ENCODE measurements at regions not wholly inside any gene's neighbourhood (a gene's known extent, or its start where the extent isn't known, plus 50 kb on each side); places are given as distances from the start of the nearest gene placed in this dataset.

GRCh38 chr5:162272417-162272816 lies 204.8 kb downstream of the GABRG2 start:
- TF ChIP-seq POLR2AphosphoS5 (IDR thresholded peaks at IDR 0.05; ENCODE audit: low read depth, low read length) = no peak
- no peak for TF ChIP-seq REST (IDR thresholded peaks at IDR 0.05; ENCODE audit: insufficient read depth in 1 of 2, low read depth in 2 of 2, low read length in 2 of 2)
- TF ChIP-seq SIN3A (IDR thresholded peaks at IDR 0.05; ENCODE audit: borderline replicate concordance, insufficient read depth, low read length) = no peak
- TF ChIP-seq TAF1 (IDR thresholded peaks at IDR 0.05; ENCODE audit: borderline replicate concordance, insufficient read depth, low read length) = no peak
- TF ChIP-seq FOXP2 (optimal IDR thresholded peaks at IDR 0.05; ENCODE audit: borderline replicate concordance, extremely low read depth, extremely low read length, insufficient read depth) = no peak

- TF ChIP-seq FOXP2 (optimal IDR thresholded peaks at IDR 0.05; ENCODE audit: borderline replicate concordance, extremely low read depth, extremely low read length, insufficient read depth) (no peak), SIN3A (IDR thresholded peaks at IDR 0.05; ENCODE audit: borderline replicate concordance, insufficient read depth, low read length) (no peak), TAF1 (IDR thresholded peaks at IDR 0.05; ENCODE audit: borderline replicate concordance, insufficient read depth, low read length) (no peak), REST (IDR thresholded peaks at IDR 0.05; ENCODE audit: insufficient read depth in 1 of 2, low read depth in 2 of 2, low read length in 2 of 2) (no peak), POLR2AphosphoS5 (IDR thresholded peaks at IDR 0.05; ENCODE audit: low read depth, low read length) (no peak)
Observed at GRCh38 chr5:162274679-162275078, 207.1 kb downstream of the GABRG2 start.

- TF ChIP-seq FOXP2 (optimal IDR thresholded peaks at IDR 0.05; ENCODE audit: borderline replicate concordance, extremely low read depth, extremely low read length, insufficient read depth) (no peak), SIN3A (IDR thresholded peaks at IDR 0.05; ENCODE audit: borderline replicate concordance, insufficient read depth, low read length) (no peak), POLR2AphosphoS5 (IDR thresholded peaks at IDR 0.05; ENCODE audit: low read depth, low read length) (no peak), REST (IDR thresholded peaks at IDR 0.05; ENCODE audit: insufficient read depth in 1 of 2, low read depth in 2 of 2, low read length in 2 of 2) (no peak), TAF1 (IDR thresholded peaks at IDR 0.05; ENCODE audit: borderline replicate concordance, insufficient read depth, low read length) (no peak)
Observed at GRCh38 chr5:162282191-162282590, 214.6 kb downstream of the GABRG2 start.

GRCh38 chr5:162283609-162284008 lies 216.0 kb downstream of the GABRG2 start:
- TF ChIP-seq REST (IDR thresholded peaks at IDR 0.05; ENCODE audit: insufficient read depth in 1 of 2, low read depth in 2 of 2, low read length in 2 of 2) = no peak
- TF ChIP-seq TAF1 (IDR thresholded peaks at IDR 0.05; ENCODE audit: borderline replicate concordance, insufficient read depth, low read length) = no peak

GRCh38 chr5:162288647-162289296 lies 221.2 kb downstream of the GABRG2 start:
- TF ChIP-seq TAF1 (IDR thresholded peaks at IDR 0.05; ENCODE audit: borderline replicate concordance, insufficient read depth, low read length) (no peak), POLR2AphosphoS5 (IDR thresholded peaks at IDR 0.05; ENCODE audit: low read depth, low read length) (no peak), FOXP2 (optimal IDR thresholded peaks at IDR 0.05; ENCODE audit: borderline replicate concordance, extremely low read depth, extremely low read length, insufficient read depth) (no peak), SIN3A (IDR thresholded peaks at IDR 0.05; ENCODE audit: borderline replicate concordance, insufficient read depth, low read length) (no peak), REST (IDR thresholded peaks at IDR 0.05; ENCODE audit: insufficient read depth in 1 of 2, low read depth in 2 of 2, low read length in 2 of 2) (no peak)
